Posterior vena cava (tissue), 2 donors: ENCODE measurements at regions not wholly inside any gene's neighbourhood (a gene's known extent, or its start where the extent isn't known, plus 50 kb on each side); places are given as distances from the start of the nearest gene placed in this dataset.
"Not testable (repeated sequence)": the region's sequence is repeated elsewhere in the genome, so short reads cannot be mapped to it uniquely, and the experiment has no call there.

Experiments used
- DNase-seq: peaks from one replicate; pipeline ENCODE4 v3.0.0-alpha.2; 2020; ENCODE audit warnings: low spot score
- intact Hi-C, 2 donors: fragments of 100-400 bp; cut with DNase I; formaldehyde crosslinking; loops; one replicate each; pipeline versions ENCODE4 v1.14.1 to v1.14.2; 2022 to 2023
- donor health status: DM: yes; HTN: yes; CAD: no.
- donor health status: DM: yes; HTN: yes; CAD: no.

- intact Hi-C loops = loop anchor here in 1 of 2 donors (10.0 kb wide), 1 partner anchor 226 kb away; no protein-coding TSS in a partner anchor
Observed at GRCh38 chr13:46498650-46499049, 54.3 kb upstream of the LRCH1 start.

DNA sequence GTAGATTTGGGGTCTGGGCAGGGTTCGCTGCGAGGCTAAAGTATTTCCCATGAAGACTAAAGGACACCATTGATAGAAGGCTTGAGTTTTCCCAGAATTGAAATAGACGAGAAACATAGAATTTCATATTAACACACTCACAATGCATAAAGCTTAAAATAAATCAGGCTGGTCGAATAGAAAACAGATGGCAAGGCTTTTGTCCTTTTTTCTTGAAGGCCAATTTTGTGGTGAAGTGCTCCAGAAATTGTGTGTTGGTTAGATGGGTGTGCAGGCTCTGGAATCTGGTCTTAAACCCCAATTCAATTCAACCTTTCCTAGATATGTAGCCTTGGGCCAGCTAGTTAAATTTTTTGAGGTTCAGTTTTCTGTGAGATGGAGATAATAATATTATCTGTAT is 56.9 kb upstream of the LRCH1 start:
- intact Hi-C loops = loop anchor here in 1 of 2 donors (10.0 kb wide), 1 partner anchor 229 kb away; no protein-coding TSS in a partner anchor
- no peak for DNase-seq

More at GRCh38 chr13:46498650-46499049, 54.3 kb upstream of the LRCH1 start:
- DNase-seq = no peak

DNA sequence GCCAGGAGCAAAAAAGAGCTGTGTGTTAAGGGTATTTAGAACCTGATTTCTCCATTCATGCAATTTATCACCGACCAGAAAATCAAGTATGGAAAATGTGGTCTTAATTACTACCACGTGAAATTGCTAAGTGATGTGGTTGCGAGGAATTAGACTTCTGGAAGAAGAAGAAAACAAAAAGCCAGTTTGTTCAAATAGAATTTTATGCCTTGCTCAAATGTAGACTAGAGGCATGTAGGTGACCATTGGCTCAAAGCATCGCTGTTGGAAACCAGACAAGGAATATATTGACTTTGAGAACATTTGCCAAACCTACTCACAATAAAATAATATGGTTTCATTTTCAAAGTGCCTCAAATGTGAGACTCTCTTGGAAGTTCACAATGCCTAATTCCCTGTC is 57.3 kb upstream of the LRCH1 start:
- no peak for DNase-seq
- intact Hi-C loops = loop anchor here in 1 of 2 donors (10.0 kb wide), 1 partner anchor 229 kb away; no protein-coding TSS in a partner anchor

DNA sequence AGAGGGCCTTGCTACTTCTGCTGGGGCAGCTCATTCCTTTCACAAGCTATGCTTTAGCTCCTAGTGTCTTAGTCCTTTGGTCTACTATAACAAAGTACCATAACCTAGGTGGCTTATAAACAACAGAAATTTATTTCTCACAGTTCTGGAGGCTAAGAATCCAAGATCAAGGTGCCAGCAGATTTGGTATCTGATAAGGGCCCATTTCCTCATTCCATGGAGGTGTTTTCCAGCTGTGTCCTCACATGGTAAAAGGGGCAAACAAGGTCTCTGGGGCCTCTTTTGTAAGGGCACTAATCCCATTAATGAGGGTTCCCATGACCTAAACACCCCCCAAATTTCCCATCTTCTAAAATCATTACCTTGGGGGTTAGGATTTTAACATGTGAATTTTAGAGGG is 57.9 kb upstream of the LRCH1 start:
- no peak for DNase-seq
- intact Hi-C loops = loop anchor here in 1 of 2 donors (10.0 kb wide), 1 partner anchor 230 kb away; no protein-coding TSS in a partner anchor

DNA sequence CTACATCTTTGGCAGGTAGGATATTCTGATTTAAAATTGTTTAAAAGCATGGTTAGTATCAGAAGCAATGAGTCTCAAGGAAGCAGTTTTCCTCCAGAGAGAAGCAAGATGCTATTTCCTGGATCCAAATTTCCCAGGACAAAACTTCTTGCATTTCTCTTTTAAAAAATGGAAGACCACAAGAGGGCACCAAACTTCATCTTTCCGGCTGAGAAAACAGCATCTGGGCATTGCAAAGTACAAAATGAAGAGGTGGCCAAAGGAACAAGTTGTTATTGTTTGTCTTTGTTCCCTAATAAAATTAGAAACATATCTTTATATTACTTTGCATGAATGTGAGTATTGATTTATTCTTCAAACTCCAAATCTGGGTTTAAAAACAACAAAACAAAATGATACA is 60.0 kb upstream of the LRCH1 start:
- intact Hi-C loops = loop anchor here (5.0 to 10.0 kb wide), 2 partner anchors 229 to 232 kb away; no protein-coding TSS in a partner anchor

DNA sequence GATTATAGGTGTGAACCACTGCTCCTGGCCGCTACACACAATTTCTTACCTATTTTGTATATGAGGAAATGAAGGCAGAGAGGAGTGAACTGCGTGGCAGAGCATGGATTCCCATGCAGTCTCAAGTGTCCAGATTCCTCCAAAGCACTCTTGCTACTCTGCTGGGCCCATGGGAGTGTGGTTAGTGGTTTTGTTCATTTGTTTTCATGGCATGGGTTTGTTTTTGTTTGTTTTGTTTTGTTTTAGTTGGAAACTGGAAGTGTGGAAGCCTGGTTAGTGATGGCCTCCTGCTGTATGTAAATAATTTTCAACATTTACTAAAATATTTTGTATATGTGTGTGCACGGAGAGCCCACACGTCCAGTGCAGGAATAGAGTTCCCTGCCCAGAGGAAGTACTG is 61.3 kb upstream of the LRCH1 start:
- intact Hi-C loops = loop anchor here (5.0 to 10.0 kb wide), 2 partner anchors 231 to 233 kb away; no protein-coding TSS in a partner anchor
- DNase-seq = no peak

More for the DNA sequence above, 60.0 kb upstream of the LRCH1 start:
- DNase-seq = no peak

- intact Hi-C loops = loop anchor here (5.0 to 10.0 kb wide), 2 partner anchors 232 to 234 kb away; no protein-coding TSS in a partner anchor
Observed at GRCh38 chr13:46490713-46491112, 62.3 kb upstream of the LRCH1 start.

DNA sequence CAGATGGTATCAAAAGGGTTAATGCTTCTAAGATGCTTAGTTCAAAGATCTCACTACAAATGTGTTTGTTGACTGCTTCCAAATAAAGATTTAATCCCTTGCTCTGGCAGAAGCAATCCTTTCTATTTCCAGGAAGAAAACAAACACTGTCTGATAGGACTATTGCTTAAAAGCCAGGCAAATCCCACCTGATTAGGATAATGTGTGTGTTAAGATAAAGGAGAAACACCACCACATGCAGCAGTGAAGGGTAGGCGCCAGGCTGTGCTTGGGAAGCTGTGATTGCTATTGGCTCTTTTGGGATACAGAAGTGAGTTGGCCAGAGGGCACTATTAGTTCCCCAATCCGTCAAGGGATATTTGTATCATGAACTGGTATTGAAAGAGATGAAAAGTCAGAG is 62.8 kb upstream of the LRCH1 start:
- intact Hi-C loops = loop anchor here (5.0 to 10.0 kb wide), 2 partner anchors 232 to 235 kb away; no protein-coding TSS in a partner anchor
- no peak for DNase-seq

More at GRCh38 chr13:46490713-46491112, 62.3 kb upstream of the LRCH1 start:
- DNase-seq = not testable (repeated sequence)

- intact Hi-C loops = loop anchor here (5.0 to 10.0 kb wide), 2 partner anchors 233 to 235 kb away; no protein-coding TSS in a partner anchor
- DNase-seq = no peak
Observed at GRCh38 chr13:46489586-46490023, 63.4 kb upstream of the LRCH1 start.

DNA sequence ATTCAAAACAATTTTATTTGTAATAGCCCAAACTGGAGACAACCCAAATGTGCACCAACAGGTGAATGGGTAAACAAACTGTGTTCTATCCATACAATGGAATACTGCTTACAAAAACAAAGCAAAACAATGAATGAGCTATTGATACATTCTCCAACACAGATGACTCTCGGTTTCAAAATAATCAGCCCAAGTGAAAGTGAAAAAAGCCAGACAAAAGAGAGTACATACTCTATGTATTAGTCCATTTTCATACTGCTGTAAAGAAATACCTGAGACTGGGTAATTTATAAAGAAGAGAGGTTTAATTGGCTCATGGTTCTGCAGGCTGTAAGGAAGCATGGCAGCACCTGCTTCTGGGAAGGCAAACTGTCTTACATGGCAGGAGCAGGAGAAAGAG is 65.2 kb upstream of the LRCH1 start:
- intact Hi-C loops = no loop called here
- no peak for DNase-seq

GRCh38 chr13:46486270-46486669 is 66.7 kb upstream of the LRCH1 start:
- no peak for DNase-seq
- intact Hi-C loops = no loop called here

GRCh38 chr13:46484561-46484960 is 68.4 kb upstream of the LRCH1 start:
- intact Hi-C loops = no loop called here
- DNase-seq = no peak

DNA sequence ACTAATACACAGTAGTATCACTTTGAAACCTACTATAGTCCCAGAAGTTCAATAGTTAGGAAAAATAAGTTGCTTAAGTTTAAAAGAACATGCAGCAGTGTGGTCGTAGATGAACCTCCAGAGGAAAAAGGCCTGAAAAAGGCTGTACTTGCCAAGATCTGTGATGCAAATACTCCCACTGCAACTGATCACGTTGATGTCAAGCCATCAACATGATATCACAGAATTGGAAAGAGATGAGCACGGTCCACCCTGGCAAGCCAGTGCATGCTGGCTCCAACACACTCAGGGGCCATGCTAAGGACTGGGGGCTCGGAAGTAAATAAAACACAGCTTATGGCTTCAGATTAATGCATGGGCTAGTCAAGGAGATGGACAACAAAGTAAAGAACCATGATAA is 71.8 kb upstream of the LRCH1 start:
- no peak for DNase-seq
- intact Hi-C loops = no loop called here

DNA sequence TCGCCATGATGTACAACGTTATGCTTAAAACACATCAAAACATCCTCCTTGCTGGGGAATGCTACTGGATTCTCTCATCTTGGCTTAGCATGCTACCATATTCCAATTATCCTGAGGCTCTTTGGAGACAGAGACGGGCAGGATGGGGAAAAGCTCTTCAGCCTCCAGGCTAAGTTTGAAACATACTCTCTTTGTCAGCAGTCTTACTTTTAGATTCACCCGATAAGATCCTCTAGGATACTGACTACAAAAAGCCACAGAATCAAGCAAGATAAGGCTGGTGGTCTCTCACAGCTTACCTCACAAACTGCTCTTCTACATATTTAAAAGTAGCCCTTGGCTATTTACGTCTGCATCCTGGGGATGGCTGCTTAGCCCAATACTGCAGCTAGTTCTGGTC is 72.8 kb upstream of the LRCH1 start:
- no peak for DNase-seq
- intact Hi-C loops = no loop called here

- DNase-seq = no peak
Observed at GRCh38 chr13:46479691-46480090, 73.3 kb upstream of the LRCH1 start.

DNA sequence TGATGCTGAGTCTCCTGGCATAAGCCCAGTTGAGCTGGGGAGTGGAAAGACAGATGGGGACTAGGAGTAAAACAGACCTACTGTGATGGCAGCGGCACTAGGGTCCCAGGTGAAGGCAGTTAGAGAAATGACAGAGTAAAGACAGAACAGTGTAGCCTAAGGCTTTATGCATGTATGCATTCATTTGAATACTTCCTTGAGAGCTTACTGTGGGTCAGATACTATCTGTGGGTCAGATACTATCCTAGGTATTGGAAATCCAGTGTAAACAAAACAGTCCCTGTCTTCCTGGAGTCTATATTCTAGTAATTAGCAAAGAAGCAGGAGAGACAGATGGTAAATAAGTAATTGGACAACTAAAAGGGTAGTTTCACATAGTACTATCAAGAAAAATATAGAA is 73.7 kb upstream of the LRCH1 start:
- intact Hi-C loops = no loop called here
- DNase-seq = no peak

More at GRCh38 chr13:46479691-46480090, 73.3 kb upstream of the LRCH1 start:
- intact Hi-C loops = no loop called here

- intact Hi-C loops = no loop called here
- no peak for DNase-seq
Observed at GRCh38 chr13:46478651-46479050, 74.3 kb upstream of the LRCH1 start.

GRCh38 chr13:46476174-46476573 is 76.8 kb upstream of the LRCH1 start:
- no peak for DNase-seq
- intact Hi-C loops = no loop called here

DNA sequence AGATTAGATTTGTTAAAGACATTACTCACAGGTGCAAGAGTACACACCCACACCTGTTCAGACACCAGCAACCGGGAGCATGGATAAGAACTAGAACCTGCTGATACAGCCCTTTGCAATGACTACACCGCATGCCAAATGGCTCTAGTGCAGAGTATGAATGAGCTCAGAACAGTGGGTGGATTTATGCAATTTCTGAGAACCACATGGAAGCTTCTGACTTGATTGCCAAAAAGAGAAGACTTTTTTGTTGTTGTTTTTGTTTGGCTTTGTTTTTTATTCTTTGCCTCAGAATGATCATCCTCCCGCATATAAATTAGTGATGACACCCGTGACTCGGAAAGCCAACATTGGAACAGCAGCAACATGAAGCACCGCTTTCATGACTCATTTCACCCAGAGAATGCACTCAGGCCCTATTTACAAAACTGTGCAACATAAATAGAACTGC is 77.4 kb upstream of the LRCH1 start:
- intact Hi-C loops = no loop called here

GRCh38 chr13:46473806-46474205 is 79.2 kb upstream of the LRCH1 start:
- no peak for DNase-seq
- intact Hi-C loops = no loop called here

More for the DNA sequence above, 77.4 kb upstream of the LRCH1 start:
- no peak for DNase-seq

GRCh38 chr13:46472384-46472783 is 80.6 kb upstream of the LRCH1 start:
- intact Hi-C loops = no loop called here
- no peak for DNase-seq
